Lower leg skin (tissue), 4 donors: ENCODE measurements at regions not wholly inside any gene's neighbourhood (a gene's known extent, or its start where the extent isn't known, plus 50 kb on each side); places are given as distances from the start of the nearest gene placed in this dataset.

Experiments used
- DNase-seq, 2 donors: peaks; one replicate each; pipeline ENCODE4 v3.0.0-alpha.2; 2019; ENCODE audit warnings: low spot score in 2 of 2
- H3K4me3 ChIP-seq: fragments of 200-600 bp; sonication (generic); 2 replicates; pipeline ENCODE4 v1.5.1; 2017; ENCODE audit warnings: mild to moderate bottlenecking, low read depth; ENCODE audit not compliant: poor library complexity, severe bottlenecking
- CTCF ChIP-seq, 3 donors: fragments of 450-650 bp; IDR thresholded peaks; one replicate each; pipeline ENCODE4 v1.5.1; 2016; ENCODE audit warnings: antibody characterized with exemption in 3 of 3, mild to moderate bottlenecking in 3 of 3, moderate library complexity in 2 of 3
- POLR2A ChIP-seq, 2 donors: fragments of 450-650 bp; IDR thresholded peaks; one replicate each; pipeline ENCODE4 v1.6.1; 2016 to 2017; ENCODE audit warnings: antibody characterized with exemption in 2 of 2, mild to moderate bottlenecking in 1 of 2, moderate library complexity in 1 of 2
- WGBS, 2 donors: methylation state at CpG; one replicate each; pipeline ENCODE4 v1.1.5; 2018; 5-methylcytosine and 5-hydroxymethylcytosine counted together
- intact Hi-C: fragments of 100-400 bp; cut with DNase I; formaldehyde crosslinking; loops from one replicate; pipeline ENCODE4 v1.15.0; 2023; ENCODE audit warnings: low total_unique reads

DNA sequence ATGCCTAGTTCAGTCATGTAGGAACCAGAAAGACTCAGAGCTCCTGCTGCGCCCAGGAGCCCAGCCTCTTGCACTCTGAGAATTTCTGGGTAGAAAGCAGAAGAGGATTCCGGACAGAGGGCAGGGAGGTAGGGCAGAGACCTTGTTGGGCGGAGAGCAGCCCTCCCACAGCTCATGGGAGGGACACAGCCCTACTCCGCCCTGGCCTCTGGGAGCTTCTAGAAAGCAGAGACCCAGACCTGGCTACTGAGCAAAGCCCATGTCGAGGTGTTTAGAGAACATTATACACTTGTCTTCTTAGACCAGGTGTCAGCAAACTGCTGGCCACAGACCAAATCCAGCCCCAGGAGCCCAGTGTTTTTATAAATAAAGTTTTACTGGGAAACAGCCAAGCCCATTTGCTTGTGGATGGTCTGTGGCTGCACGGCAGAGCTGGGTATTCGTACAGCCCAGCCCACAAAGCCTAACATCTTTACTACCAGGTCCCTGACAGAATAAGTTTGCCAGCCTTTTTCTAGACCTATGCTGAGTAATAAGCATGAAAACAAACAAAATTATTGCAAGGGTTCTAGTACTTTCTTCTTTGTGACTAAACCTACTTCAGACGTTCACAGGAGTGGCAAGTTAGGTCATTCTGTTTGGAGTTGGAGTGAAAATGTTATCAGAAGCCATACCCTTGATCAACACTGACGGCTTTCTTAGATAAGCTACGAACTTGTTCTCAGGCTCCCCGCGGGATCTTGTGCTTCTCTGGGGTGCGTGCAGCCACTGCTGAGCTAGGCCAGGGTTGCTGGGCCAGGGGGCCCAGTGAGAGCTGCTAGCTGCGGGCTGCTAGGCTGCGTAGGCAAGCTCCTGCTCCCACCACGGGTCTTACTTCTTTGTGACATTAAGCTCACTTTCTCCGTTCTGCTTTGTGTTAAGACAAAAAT, 235.1 kb upstream of the FOXQ1 start:
- WGBS, 2 donors: 80 to 82% methylated on average over 17 of the region's 17 CpGs
- peak in 1 of 2 donors; percentile 62 for DNase-seq
- H3K4me3 ChIP-seq: no peak overlapping the region
- TF ChIP-seq CTCF (IDR thresholded peaks at IDR 0.05): no peak
- no peak for TF ChIP-seq POLR2A (IDR thresholded peaks at IDR 0.05)
- intact Hi-C loops: no loop called here

DNA sequence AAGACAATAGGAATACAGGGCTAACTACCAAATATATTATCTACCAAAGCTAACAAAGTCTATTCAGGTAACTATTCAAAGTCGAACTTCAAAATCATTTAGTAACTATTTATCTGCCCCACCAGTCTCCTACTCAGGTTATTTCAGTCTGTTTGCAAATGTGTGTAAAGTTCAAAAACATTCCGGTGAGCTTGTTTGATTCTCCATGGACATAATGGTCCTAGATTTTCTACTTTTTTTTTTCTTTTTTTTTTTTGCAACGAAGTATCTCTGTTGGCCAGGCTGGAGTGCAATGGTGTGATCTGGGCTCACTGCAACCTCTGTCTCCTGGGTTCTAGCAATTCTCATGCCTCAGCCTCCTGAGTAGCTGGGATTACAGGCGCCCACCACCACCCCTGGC, 236.0 kb upstream of the FOXQ1 start:
- WGBS, 2 donors: 91 to 95% methylated on average over 4 of the region's 4 CpGs
- DNase-seq: no peak
- no peak overlapping the region for H3K4me3 ChIP-seq
- intact Hi-C loops: no loop called here
- no peak for TF ChIP-seq CTCF (IDR thresholded peaks at IDR 0.05)
- TF ChIP-seq POLR2A (IDR thresholded peaks at IDR 0.05): no peak

- no peak overlapping the region for H3K4me3 ChIP-seq
- WGBS, 2 donors: 65% methylated on average over 4 of the region's 4 CpGs
- intact Hi-C loops: no loop called here
- TF ChIP-seq CTCF (IDR thresholded peaks at IDR 0.05): no peak
- TF ChIP-seq POLR2A (IDR thresholded peaks at IDR 0.05): no peak
- DNase-seq: peak in 1 of 2 donors; percentile 49
Measured at GRCh38 chr6:1075444-1075843, 236.5 kb upstream of the FOXQ1 start.

GRCh38 chr6:1070085-1070521, 241.8 kb upstream of the FOXQ1 start:
- no peak overlapping the region for H3K4me3 ChIP-seq
- intact Hi-C loops: no loop called here
- TF ChIP-seq CTCF (IDR thresholded peaks at IDR 0.05): no peak
- TF ChIP-seq POLR2A (IDR thresholded peaks at IDR 0.05): no peak
- peak in 1 of 2 donors; percentile 80 for DNase-seq
- 45 to 69% methylated on average over 11 to 12 of the region's 12 CpGs for WGBS, 2 donors

DNA sequence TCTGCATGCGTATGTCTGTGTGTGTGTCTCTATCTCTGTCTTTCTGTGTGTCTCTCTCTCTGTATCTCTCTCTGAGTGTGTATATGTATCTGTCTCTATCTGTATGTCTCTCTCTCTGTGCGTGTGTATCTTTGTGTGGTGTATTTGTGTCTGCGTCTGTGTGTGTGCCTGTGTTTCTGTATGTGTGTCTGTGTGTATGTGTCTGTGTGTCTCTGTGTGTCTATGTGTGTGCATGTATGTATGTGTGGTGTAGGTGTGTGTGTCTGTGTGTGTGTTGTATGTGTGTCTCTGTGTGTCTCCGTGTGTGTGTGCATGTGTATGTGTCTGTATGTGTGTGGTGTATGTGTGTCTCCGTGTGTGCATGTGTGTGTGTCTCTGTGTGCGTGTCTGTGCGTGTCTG, 243.0 kb upstream of the FOXQ1 start:
- H3K4me3 ChIP-seq: no peak overlapping the region
- TF ChIP-seq CTCF (IDR thresholded peaks at IDR 0.05) (no peak), POLR2A (IDR thresholded peaks at IDR 0.05) (no peak)
- intact Hi-C loops: no loop called here
- DNase-seq: peak in 1 of 2 donors; percentile 42
- 87 to 92% methylated on average over 7 of the region's 7 CpGs for WGBS, 2 donors
